OCI-LY3 (cell line): ENCODE measurements at regions not wholly inside any gene's neighbourhood (a gene's known extent, or its start where the extent isn't known, plus 50 kb on each side); places are given as distances from the start of the nearest gene placed in this dataset.

Source experiments
- H2AFZ ChIP-seq: fragments of 200-600, 300-600 bp; shearing (Covaris generic); 2 replicates; pipeline ENCODE4 v1.6.0; 2014; ENCODE audit warnings: antibody characterized with exemption, low read depth, low read length
- H3K27ac ChIP-seq: fragments of 200-600, 300-600 bp; sonication (generic); 2 replicates; pipeline ENCODE4 v1.5.1; 2014; ENCODE audit warnings: mild to moderate bottlenecking, low read length, moderate library complexity, mixed read lengths
- H3K27me3 ChIP-seq: fragments of 200-600, 300-600 bp; sonication (generic); 2 replicates; pipeline ENCODE4 v1.6.1; 2014; ENCODE audit warnings: low read depth, low read length, mixed read lengths
- H3K36me3 ChIP-seq: fragments of 200-600, 300-600 bp; sonication (generic); replicated peaks from 2 replicates; pipeline ENCODE3; 2014; ENCODE audit warnings: low read depth, low read length, mixed read lengths
- H3K4me1 ChIP-seq: fragments of 300-600, 200-600 bp; sonication (generic); 2 replicates; pipeline ENCODE4 v1.6.1; 2014; ENCODE audit warnings: low read length, mixed read lengths
- H3K4me2 ChIP-seq: fragments of 200-600, 300-600 bp; sonication (generic); 2 replicates; pipeline ENCODE4 v1.6.1; 2014; ENCODE audit warnings: low read length, mixed read lengths
- H3K4me3 ChIP-seq: fragments of 300-600, 200-600 bp; sonication (generic); 2 replicates; pipeline ENCODE4 v1.5.1; 2014; ENCODE audit warnings: antibody characterized with exemption, mild to moderate bottlenecking, low read length, moderate library complexity
- H3K79me2 ChIP-seq: fragments of 300-600, 200-600 bp; shearing (Covaris generic); 2 replicates; pipeline ENCODE4 v1.6.1; 2014; ENCODE audit warnings: mild to moderate bottlenecking, low read length, mixed read lengths
- H3K9ac ChIP-seq: fragments of 300-600, 200-600 bp; shearing (Covaris generic); 2 replicates; pipeline ENCODE4 v1.6.0; 2014; ENCODE audit warnings: mild to moderate bottlenecking, low read length, moderate library complexity
- H3K9me3 ChIP-seq: fragments of 200-600, 300-600 bp; shearing (Covaris generic); 2 replicates; pipeline ENCODE4 v1.6.1; 2014; ENCODE audit warnings: low read length, mixed read lengths; ENCODE audit not compliant: insufficient read depth
- H4K20me1 ChIP-seq: fragments of 200-600, 300-600 bp; sonication (generic); 2 replicates; pipeline ENCODE4 v1.6.1; 2016; ENCODE audit warnings: low read length, mixed read lengths; ENCODE audit not compliant: insufficient read depth
- EZH2phosphoT487 ChIP-seq: fragments of 200-600 bp; shearing (Covaris generic); IDR thresholded peaks from 2 replicates; pipeline ENCODE4 v1.6.1; 2018; ENCODE audit warnings: antibody characterized with exemption, mixed run types, low read depth
- TF ChIP-seq, protein P1 (sequence below): fragments of 200-600, 300-600 bp; sonication (generic); IDR thresholded peaks from 2 replicates; pipeline ENCODE4 v1.5.1; 2014; ENCODE audit warnings: antibody characterized with exemption, low read length, low read depth

DNA sequence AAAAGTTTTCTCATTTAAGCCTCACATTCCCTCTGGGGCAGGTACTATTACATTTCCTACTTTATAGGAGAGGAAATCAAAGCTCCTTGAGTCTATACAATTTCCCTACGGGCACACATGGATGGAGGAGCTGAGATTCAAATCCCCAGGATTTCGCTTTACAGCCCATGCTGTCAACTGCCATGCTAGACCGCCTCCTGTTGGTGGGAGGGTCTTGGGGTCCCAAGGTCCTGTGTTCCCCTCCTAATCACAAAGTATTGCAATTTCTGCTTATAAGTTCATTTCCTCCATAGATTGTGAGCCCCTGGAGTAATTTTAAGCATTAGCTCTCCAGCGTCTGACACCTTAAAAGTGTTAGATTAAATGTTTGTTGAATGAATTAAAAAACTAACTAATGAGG is 95.9 kb upstream of the SMARCA2 start:
- H4K20me1 ChIP-seq, result no peaks in the 10 kb centered on the region
- no peak for TF ChIP-seq EZH2phosphoT487
- TF ChIP-seq, protein P1, sequence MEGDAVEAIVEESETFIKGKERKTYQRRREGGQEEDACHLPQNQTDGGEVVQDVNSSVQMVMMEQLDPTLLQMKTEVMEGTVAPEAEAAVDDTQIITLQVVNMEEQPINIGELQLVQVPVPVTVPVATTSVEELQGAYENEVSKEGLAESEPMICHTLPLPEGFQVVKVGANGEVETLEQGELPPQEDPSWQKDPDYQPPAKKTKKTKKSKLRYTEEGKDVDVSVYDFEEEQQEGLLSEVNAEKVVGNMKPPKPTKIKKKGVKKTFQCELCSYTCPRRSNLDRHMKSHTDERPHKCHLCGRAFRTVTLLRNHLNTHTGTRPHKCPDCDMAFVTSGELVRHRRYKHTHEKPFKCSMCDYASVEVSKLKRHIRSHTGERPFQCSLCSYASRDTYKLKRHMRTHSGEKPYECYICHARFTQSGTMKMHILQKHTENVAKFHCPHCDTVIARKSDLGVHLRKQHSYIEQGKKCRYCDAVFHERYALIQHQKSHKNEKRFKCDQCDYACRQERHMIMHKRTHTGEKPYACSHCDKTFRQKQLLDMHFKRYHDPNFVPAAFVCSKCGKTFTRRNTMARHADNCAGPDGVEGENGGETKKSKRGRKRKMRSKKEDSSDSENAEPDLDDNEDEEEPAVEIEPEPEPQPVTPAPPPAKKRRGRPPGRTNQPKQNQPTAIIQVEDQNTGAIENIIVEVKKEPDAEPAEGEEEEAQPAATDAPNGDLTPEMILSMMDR, result peak; percentile 34
- H3K4me1 ChIP-seq, result peaks cover 96% of the 10 kb centered on the region
- no peaks in the 10 kb centered on the region for H3K27me3 ChIP-seq
- peak overlapping the region; percentile 56; the same call in 1 of the 2 replicates for H3K4me2 ChIP-seq
- no peak overlapping the region for H2AFZ ChIP-seq
- no peak overlapping the region for H3K4me3 ChIP-seq
- peaks cover 46% of the 10 kb centered on the region for H3K36me3 ChIP-seq
- peak overlapping the region; percentile 86 for H3K9ac ChIP-seq
- H3K27ac ChIP-seq, result peak overlapping the region; percentile 94
- H3K9me3 ChIP-seq, result 0 out of 2 replicates have a peak, but pooled peaks cover 3% of the 10 kb centered on the region
- H3K79me2 ChIP-seq, result peaks cover 9% of the 10 kb centered on the region

DNA sequence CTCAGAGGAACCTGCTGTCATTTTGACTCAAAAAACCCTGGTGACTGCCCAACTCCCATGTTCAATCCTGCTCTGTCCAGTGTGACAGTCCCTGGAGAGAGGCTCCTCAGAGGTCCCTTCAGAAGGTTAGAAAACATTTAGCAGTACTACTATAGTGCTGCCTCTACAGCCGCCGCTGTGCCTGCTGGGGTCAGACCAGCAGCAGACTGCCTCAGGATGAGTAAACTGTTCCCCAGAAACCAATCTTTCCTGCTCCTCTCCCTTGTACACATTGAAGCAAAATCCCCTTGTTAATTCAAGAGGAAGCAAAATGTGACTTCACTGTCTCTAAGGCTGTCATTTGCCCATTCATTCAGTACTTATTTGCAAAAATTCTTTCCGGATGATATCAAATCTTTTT is 94.8 kb upstream of the SMARCA2 start:
- H3K36me3 ChIP-seq, result peaks cover 39% of the 10 kb centered on the region
- H2AFZ ChIP-seq, result no peak overlapping the region
- H3K27me3 ChIP-seq, result no peaks in the 10 kb centered on the region
- H3K4me1 ChIP-seq, result peaks cover 86% of the 10 kb centered on the region
- TF ChIP-seq, protein P1, result no peak
- TF ChIP-seq EZH2phosphoT487, result no peak
- peak overlapping the region; percentile 86 for H3K9ac ChIP-seq
- 0 out of 2 replicates have a peak, but pooled peaks cover 3% of the 10 kb centered on the region for H3K9me3 ChIP-seq
- H3K79me2 ChIP-seq, result peaks cover 9% of the 10 kb centered on the region
- H3K4me2 ChIP-seq, result peak overlapping the region; percentile 56
- peak overlapping the region; percentile 94 for H3K27ac ChIP-seq
- peak overlapping the region; percentile 18; the same call in 1 of the 2 replicates for H3K4me3 ChIP-seq
- H4K20me1 ChIP-seq, result no peaks in the 10 kb centered on the region

DNA sequence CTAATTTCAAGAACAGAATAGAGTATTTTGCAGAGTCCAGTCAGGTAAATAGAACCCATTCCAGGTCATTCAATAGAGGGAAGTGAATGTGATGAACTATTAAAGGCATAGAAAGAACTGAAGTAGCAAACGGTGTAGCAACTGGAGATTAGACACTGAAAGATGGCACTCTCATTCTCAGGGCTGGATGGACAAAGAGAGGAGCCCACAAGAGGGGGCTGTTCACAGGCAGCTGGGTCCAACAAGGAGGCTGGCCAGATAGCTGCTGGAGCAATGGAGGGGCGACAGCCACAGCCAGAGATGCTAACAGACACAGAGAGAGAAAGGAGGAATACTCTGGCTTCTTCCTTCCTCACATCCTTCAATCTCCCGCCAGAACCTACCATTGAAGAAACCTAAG is 93.1 kb upstream of the SMARCA2 start:
- Histone ChIP-seq H3K4me3 (no peak overlapping the region), H3K36me3 (peaks cover 28% of the 10 kb centered on the region), H3K27ac (peak overlapping the region; percentile 94), H3K4me1 (peaks cover 82% of the 10 kb centered on the region), H4K20me1 (no peaks in the 10 kb centered on the region), H3K27me3 (no peaks in the 10 kb centered on the region), H2AFZ (no peak overlapping the region), H3K9me3 (no peaks in the 10 kb centered on the region), H3K79me2 (peaks cover 9% of the 10 kb centered on the region), H3K4me2 (no peak overlapping the region), H3K9ac (peak overlapping the region; percentile 10; the same call in 1 of the 2 replicates)
- no peak for TF ChIP-seq EZH2phosphoT487
- TF ChIP-seq, protein P1, result peak; percentile 29

DNA sequence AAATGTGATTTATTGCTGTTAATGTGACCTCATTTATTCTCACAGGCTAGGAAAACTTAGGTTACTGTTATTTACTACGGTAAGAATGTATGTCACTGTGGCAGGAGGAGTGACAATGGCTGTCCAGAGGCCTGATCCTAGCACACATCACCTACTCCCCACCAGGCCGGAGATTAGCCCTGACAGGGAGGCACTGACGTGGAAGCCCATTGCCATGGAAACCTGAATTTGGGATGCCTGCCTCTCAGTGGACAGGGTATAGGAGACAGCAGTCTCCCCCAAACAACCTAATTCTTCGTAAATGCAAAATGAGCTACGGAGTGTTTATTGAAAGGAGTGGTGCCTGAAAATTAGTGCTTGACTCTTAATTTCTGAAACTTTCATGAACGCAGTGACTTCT is 87.6 kb upstream of the SMARCA2 start:
- TF ChIP-seq, protein P1, result no peak
- no peak for TF ChIP-seq EZH2phosphoT487

More for the DNA sequence above, 87.6 kb upstream of the SMARCA2 start:
- H3K9me3 ChIP-seq, result no peaks in the 10 kb centered on the region
- H4K20me1 ChIP-seq, result no peaks in the 10 kb centered on the region
- H3K4me3 ChIP-seq, result no peak overlapping the region
- H3K9ac ChIP-seq, result no peak overlapping the region; the same call in 1 of the 2 replicates
- no peaks in the 10 kb centered on the region for H3K27me3 ChIP-seq
- H3K36me3 ChIP-seq, result peaks cover 25% of the 10 kb centered on the region
- H3K4me1 ChIP-seq, result peaks cover 67% of the 10 kb centered on the region
- H3K27ac ChIP-seq, result peak overlapping the region; percentile 99
- H3K4me2 ChIP-seq, result no peak overlapping the region
- H2AFZ ChIP-seq, result no peak overlapping the region
- H3K79me2 ChIP-seq, result peaks cover 13% of the 10 kb centered on the region
